K562 (cell line): ENCODE measurements at regions not wholly inside any gene's neighbourhood (a gene's known extent, or its start where the extent isn't known, plus 50 kb on each side); places are given as distances from the start of the nearest gene placed in this dataset.

Source experiments
- ATAC-seq: fragments of 200-7000 bp; cut with Tn5 transposase; 3 replicates; pipeline ENCODE4 v1.9.1; 2020; ENCODE audit warnings: moderate library complexity
- BruUV-seq: library from RNA; stranded (reverse); fragments of 400-500 nt; replicated peaks from 2 replicates; lab custom pipeline; 2021; lab: Mats Ljungman, UMichigan
- CTCF ChIA-PET: fragments of 300-600 bp; formaldehyde crosslinking; extraction: SDS; loops from one replicate; lab custom pipeline; 2021; ENCODE audit warnings: low intra/inter-chr PET ratio; lab: Yijun Ruan, JAX
- POLR2A ChIA-PET: fragments of 300-600, 350-650 bp; sonication (Branson Sonifier 250); formaldehyde crosslinking; extraction: SDS; loops from one replicate; lab custom pipeline; 2021; ENCODE audit warnings: antibody characterized with exemption, inconsistent platforms; lab: Yijun Ruan, JAX
- DNase-seq, 4 experiments: peaks; one replicate each; pipeline versions ENCODE4 v3.0.0 to v3.0.0-alpha.2; 2011 to 2018; ENCODE audit warnings: low spot score in 3 of 4, mixed read lengths in 3 of 4; ENCODE audit errors: extremely low read depth in 1 of 4
- FAIRE-seq: peaks from 2 replicates; lab custom pipeline; 2011; peaks lifted over from hg19 to GRCh38; lab: Jason Lieb, UNC
- H2AFZ ChIP-seq: 2 replicates; pipeline ENCODE4 v1.6.0; 2011; ENCODE audit warnings: low read depth, low read length, control low read depth, inconsistent platforms
- H3K27ac ChIP-seq: fragments of 200-600 bp; 3 replicates; pipeline ENCODE4 v1.8.0; 2011; ENCODE audit warnings: low read depth, mild to moderate bottlenecking, control low read depth, inconsistent platforms, low read length, moderate library complexity, mixed read lengths; ENCODE audit errors: extremely low read depth
- H3K27me3 ChIP-seq, 2 experiments: fragments of 300-600 bp in 1 of 2; 2 replicates in 1 of 2; 3 replicates in 1 of 2; pipeline versions ENCODE4 v1.6.0 to v1.8.0; 2011; ENCODE audit warnings: inconsistent platforms in 2 of 2, low read length in 2 of 2, mild to moderate bottlenecking in 1 of 2, mixed read lengths in 1 of 2, moderate library complexity in 1 of 2; ENCODE audit not compliant: control insufficient read depth in 2 of 2, insufficient read depth in 2 of 2
- H3K36me3 ChIP-seq: fragments of 300-600 bp; 3 replicates; pipeline ENCODE4 v1.8.0; 2011; ENCODE audit warnings: mild to moderate bottlenecking, low read length, inconsistent platforms; ENCODE audit not compliant: control insufficient read depth, insufficient read depth
- H3K4me1 ChIP-seq, 2 experiments: fragments of 200-600 bp in 1 of 2; replicated peaks in 1 of 2; 2 replicates in 1 of 2; 3 replicates in 1 of 2; pipeline versions ENCODE4 v1.5.1 to v1.8.0; 2011; ENCODE audit warnings: inconsistent platforms in 2 of 2, low read length in 2 of 2, mild to moderate bottlenecking in 1 of 2, mixed read lengths in 1 of 2, moderate library complexity in 1 of 2; ENCODE audit not compliant: control insufficient read depth in 2 of 2, insufficient read depth in 2 of 2
- H3K4me2 ChIP-seq: 2 replicates; pipeline ENCODE4 v1.6.1; 2011; ENCODE audit warnings: low read length, control low read depth, inconsistent platforms, mixed read lengths; ENCODE audit not compliant: insufficient read depth
- H3K4me3 ChIP-seq: fragments of 200-600 bp; sonication (generic), shearing (Covaris generic); 2 replicates; pipeline ENCODE4 v1.5.1; 2016; ENCODE audit warnings: control low read depth, inconsistent platforms
- H3K79me2 ChIP-seq: fragments of 200-600 bp; 3 replicates; pipeline ENCODE4 v1.8.0; 2011; ENCODE audit warnings: low read length, inconsistent platforms; ENCODE audit not compliant: control insufficient read depth, insufficient read depth
- H3K9ac ChIP-seq, 2 experiments: 2 replicates each; pipeline versions ENCODE4 v1.6.0 to v1.6.1; 2011; ENCODE audit warnings: low read depth in 2 of 2, low read length in 2 of 2, control low read depth in 1 of 2, inconsistent platforms in 1 of 2, mild to moderate bottlenecking in 1 of 2, mixed read lengths in 1 of 2; ENCODE audit not compliant: insufficient read depth in 1 of 2
- H3K9me1 ChIP-seq: one replicate; pipeline ENCODE4 v1.6.0; 2011; ENCODE audit warnings: inconsistent platforms, mild to moderate bottlenecking, low read length, moderate library complexity; ENCODE audit not compliant: control insufficient read depth, insufficient read depth
- H3K9me3 ChIP-seq: replicated peaks from 2 replicates; pipeline ENCODE4 v1.5.1; 2011; ENCODE audit warnings: low read depth, low read length, inconsistent platforms; ENCODE audit not compliant: control insufficient read depth, insufficient read depth
- H4K20me1 ChIP-seq: replicated peaks from 2 replicates; pipeline ENCODE4 v1.6.1; 2011; ENCODE audit warnings: low read length, inconsistent platforms, mixed read lengths; ENCODE audit not compliant: control insufficient read depth, insufficient read depth
- BRF1 ChIP-seq: IDR thresholded peaks from 3 replicates; pipeline ENCODE4 v1.6.1; 2011; ENCODE audit warnings: borderline replicate concordance, mild to moderate bottlenecking; ENCODE audit not compliant: insufficient read length; ENCODE audit errors: extremely low read depth
- CBFA2T2 ChIP-seq: fragments of 450-650 bp; conservative IDR thresholded peaks from 2 replicates; pipeline ENCODE4 v1.6.1; 2017; ENCODE audit warnings: mild to moderate bottlenecking
- CBX5 ChIP-seq: IDR thresholded peaks from 2 replicates; pipeline ENCODE4 v1.6.1; 2014; ENCODE audit warnings: low read depth, borderline replicate concordance
- CHD1 ChIP-seq: fragments of 200-600 bp; sonication (generic); IDR thresholded peaks from one replicate; pipeline ENCODE4 v1.6.1; 2012; ENCODE audit warnings: mild to moderate bottlenecking, moderate library complexity, low read length, inconsistent platforms
- COPS2 ChIP-seq: fragments of 450-650 bp; conservative IDR thresholded peaks from 2 replicates; pipeline ENCODE4 v1.6.1; 2016; ENCODE audit warnings: mild to moderate bottlenecking, moderate library complexity
- CREB5 ChIP-seq: fragments of 250-450 bp; sonication (Bioruptor Pico); IDR thresholded peaks from 2 replicates; pipeline ENCODE4 v1.5.0; 2020; ENCODE audit warnings: mild to moderate bottlenecking
- DPF2 ChIP-seq: fragments of 450-650 bp; IDR thresholded peaks from 2 replicates; pipeline ENCODE4 v1.6.1; 2016
- ELF2 ChIP-seq: fragments of 250-450 bp; sonication (Bioruptor Pico); IDR thresholded peaks from 2 replicates; pipeline ENCODE4 v1.5.0; 2021; ENCODE audit warnings: mild to moderate bottlenecking
- EP300 ChIP-seq: IDR thresholded peaks from 2 replicates; pipeline ENCODE4 v1.6.1; 2012; ENCODE audit warnings: low read length, improper control_type of control experiment
- LARP7 ChIP-seq: fragments of 450-650 bp; IDR thresholded peaks from 2 replicates; pipeline ENCODE4 v1.6.1; 2016
- NELFE ChIP-seq: IDR thresholded peaks from 2 replicates; pipeline ENCODE4 v1.6.1; 2011; ENCODE audit warnings: mild to moderate bottlenecking; ENCODE audit not compliant: insufficient read depth, insufficient read length
- NR2C2 ChIP-seq, 2 experiments: fragments of 200-800 bp in 1 of 2; sonication (Bioruptor generic) in 1 of 2; sonication (generic) in 1 of 2; formaldehyde crosslinking in 1 of 2; IDR thresholded peaks; 2 replicates each; pipeline versions ENCODE4 v1.6.1 to v1.8.0; 2016 to 2022; ENCODE audit warnings: mild to moderate bottlenecking in 1 of 2, missing compliant biosample characterization in 1 of 2, missing genetic modification characterization in 1 of 2, missing genetic modification reagents in 1 of 2
- POLR2G ChIP-seq: fragments of 200-400 bp; formaldehyde crosslinking; IDR thresholded peaks from 2 replicates; pipeline ENCODE4 v1.6.1; 2017; ENCODE audit warnings: low read depth, mild to moderate bottlenecking, antibody characterized with exemption, low read length, moderate library complexity
- PTTG1 ChIP-seq: fragments of 450-650 bp; IDR thresholded peaks from 2 replicates; pipeline ENCODE4 v1.6.1; 2016; ENCODE audit warnings: low read depth, mild to moderate bottlenecking, missing genetic modification characterization, missing compliant biosample characterization
- SMAD1 ChIP-seq: fragments of 150-350 bp; IDR thresholded peaks from 2 replicates; pipeline ENCODE4 v1.6.1; 2014; ENCODE audit warnings: low read length, low read depth; ENCODE audit not compliant: partially characterized antibody
- SMAD4 ChIP-seq: fragments of 250-450 bp; sonication (Bioruptor Pico); conservative IDR thresholded peaks from 2 replicates; pipeline ENCODE4 v1.8.0; 2021; ENCODE audit warnings: inconsistent platforms, mild to moderate bottlenecking, moderate library complexity
- SMARCA5 ChIP-seq: fragments of 450-650 bp; IDR thresholded peaks from 2 replicates; pipeline ENCODE4 v1.6.1; 2016
- SP1 ChIP-seq: sonication (generic); formaldehyde crosslinking; IDR thresholded peaks from 2 replicates; pipeline ENCODE4 v1.8.1; 2022; ENCODE audit warnings: mild to moderate bottlenecking, missing genetic modification reagents
- SRSF3 ChIP-seq: fragments of 200-400 bp; formaldehyde crosslinking; IDR thresholded peaks from 2 replicates; pipeline ENCODE4 v1.6.1; 2016; ENCODE audit warnings: mild to moderate bottlenecking, low read length, moderate library complexity; ENCODE audit not compliant: insufficient read depth
- USF1 ChIP-seq: sonication (generic); formaldehyde crosslinking; IDR thresholded peaks from 2 replicates; pipeline ENCODE4 v1.9.0; 2022; ENCODE audit warnings: mild to moderate bottlenecking, missing genetic modification reagents
- ZNF347 ChIP-seq: fragments of 450-650 bp; formaldehyde crosslinking; IDR thresholded peaks from 2 replicates; pipeline ENCODE4 v1.4.0; 2020; ENCODE audit warnings: low read depth, mild to moderate bottlenecking, moderate library complexity
- ZNF778 ChIP-seq: fragments of 450-650 bp; formaldehyde crosslinking; IDR thresholded peaks from 2 replicates; pipeline ENCODE4 v1.4.0; 2020; ENCODE audit warnings: mild to moderate bottlenecking, moderate library complexity
- ZZZ3 ChIP-seq: fragments of 450-650 bp; IDR thresholded peaks from 2 replicates; pipeline ENCODE4 v1.6.1; 2016; ENCODE audit warnings: antibody characterized with exemption, mild to moderate bottlenecking, moderate library complexity
- WGBS: fragments of 100-300 bp; shearing (Covaris generic); methylation state at CpG from one replicate; pipeline ENCODE4 v1.1.6; 2016; ENCODE audit warnings: low coverage, mixed read lengths; ENCODE audit not compliant: insufficient coverage; ENCODE audit errors: missing lambda C conversion rate; 5-methylcytosine and 5-hydroxymethylcytosine counted together
- in situ Hi-C: fragments of 300-500 bp; cut with MboI; formaldehyde crosslinking; loops from 4 replicates; pipeline ENCODE4 v1.15.0; 2018; ENCODE audit warnings: inconsistent platforms, mixed read lengths
- intact Hi-C: fragments of 100-400 bp; cut with micrococcal nuclease; formaldehyde crosslinking; loops from 2 replicates; pipeline ENCODE4 v1.14.2; 2022

DNA sequence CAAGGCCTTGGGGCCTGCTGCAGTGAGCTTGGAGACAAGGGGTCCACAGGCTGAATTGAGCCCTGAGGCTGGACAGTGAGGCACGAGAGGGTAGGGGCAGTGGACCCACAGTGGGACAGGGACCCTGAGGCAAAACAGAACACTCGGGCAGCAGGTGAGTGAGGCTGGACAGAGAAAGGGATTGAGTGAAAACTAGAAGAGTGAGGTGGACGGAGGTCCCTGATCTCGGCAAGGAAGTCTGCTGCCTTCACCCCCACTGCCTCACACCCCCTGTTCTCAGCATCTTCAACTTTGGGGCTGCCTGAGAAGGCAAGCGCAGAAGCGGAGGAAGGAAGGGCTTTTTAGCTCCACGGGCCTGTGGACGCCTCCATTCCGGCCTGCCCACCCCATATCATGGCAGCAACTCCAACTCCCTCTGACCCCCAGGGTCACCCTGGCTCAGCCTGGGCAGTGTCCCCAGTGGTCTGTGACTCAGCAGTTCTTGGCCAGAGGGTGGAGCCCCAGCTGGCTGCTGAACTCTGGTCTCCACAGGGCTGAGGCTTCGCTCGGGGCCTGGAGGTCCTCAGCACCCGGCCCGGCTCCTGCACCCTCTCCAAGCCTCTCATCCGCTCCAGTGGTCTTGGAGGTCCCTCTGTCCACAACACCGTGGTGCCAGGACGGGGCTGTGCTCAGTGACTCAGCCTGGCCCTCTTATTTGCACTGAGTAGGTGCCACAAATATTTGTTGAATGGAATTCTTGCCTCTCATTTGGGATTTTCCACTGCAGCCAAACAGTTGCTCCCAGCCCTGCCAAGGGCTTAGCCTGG is 60.0 kb upstream of the EPS8L3 start:
- H2AFZ ChIP-seq: peak overlapping the region; percentile 95
- no peaks in the 10 kb centered on the region for H3K27me3 ChIP-seq
- in situ Hi-C loops (no loop called here), intact Hi-C loops (loop anchor here (5.0 kb wide), 1 partner anchor 39 kb away; no protein-coding TSS in a partner anchor)
- peaks cover 57 to 70% of the 10 kb centered on the region in 2 experiments for H3K4me1 ChIP-seq
- DNase-seq (peak; percentile 88 to 95 (median 93)), FAIRE-seq (peak; percentile 89), ATAC-seq (peak; percentile 89)
- no peaks in the 10 kb centered on the region for H3K36me3 ChIP-seq
- H3K9me3 ChIP-seq: no peaks in the 10 kb centered on the region
- no TSS peak for BruUV-seq
- no peaks in the 10 kb centered on the region for H3K79me2 ChIP-seq
- peak overlapping the region; percentile 80 for H3K27ac ChIP-seq
- H4K20me1 ChIP-seq: no peaks in the 10 kb centered on the region
- peak overlapping the region; percentile 62 for H3K4me2 ChIP-seq
- H3K9me1 ChIP-seq: no peaks in the 10 kb centered on the region
- peak overlapping the region; percentile 54 to 87 for H3K9ac ChIP-seq
- 17% methylated on average over 16 of the region's 16 CpGs for WGBS
- ChIA-PET CTCF (no interaction called here), POLR2A (interaction anchor here (0.6 to 3.9 kb wide), 9 partner anchors 9 to 219 kb away, joined by 3 to 18 read pairs (median 4); partner anchors contain the start of gene AHCYL1)
- H3K4me3 ChIP-seq: no peak overlapping the region
- TF ChIP-seq SRSF3 (no peak), DPF2 (peak; percentile 92), LARP7 (0 out of 2 replicates have a peak, but pooled peaks have one; percentile 23), ZNF778 (CRISPR knock-in tag) (no peak), SP1 (CRISPR knock-in tag) (no peak; the same call in 1 of the 2 replicates), SMAD4 (CRISPR knock-in tag) (peak; percentile 88), ELF2 (CRISPR knock-in tag) (0 out of 2 replicates have a peak, but pooled peaks have one; percentile 44), CBX5 (no peak), CBFA2T2 (0 out of 2 replicates have a peak, but pooled peaks have one; percentile 38), USF1 (CRISPR knock-in tag) (no peak), ZZZ3 (no peak), BRF1 (no peak), SMARCA5 (no peak; the same call in 1 of the 2 replicates), NR2C2 (CRISPR knock-in tag; IDR thresholded peaks at IDR 0.05) (peak; percentile 74), NR2C2 (tag; IDR thresholded peaks at IDR 0.05) (peak; percentile 94), CREB5 (CRISPR knock-in tag) (no peak), COPS2 (no peak), SMAD1 (no peak), NELFE (no peak), POLR2G (peak; percentile 82), ZNF347 (CRISPR knock-in tag) (no peak), EP300 (peak; percentile 73; the same call in 1 of the 2 replicates), CHD1 (no peak), PTTG1 (tag) (no peak)
